Common myeloid progenitor, CD34-positive (primary cell): ENCODE measurements at regions not wholly inside any gene's neighbourhood (a gene's known extent, or its start where the extent isn't known, plus 50 kb on each side); places are given as distances from the start of the nearest gene placed in this dataset.
"Not testable (repeated sequence)": the region's sequence is repeated elsewhere in the genome, so short reads cannot be mapped to it uniquely, and the experiment has no call there.

Source experiments
- CTCF ChIA-PET: fragments of 350-600 bp; sonication (Branson Sonifier 250); formaldehyde crosslinking; loops from one replicate; lab custom pipeline; 2021; ENCODE audit warnings: antibody characterized with exemption; lab: Charles Lee
- POLR2A ChIA-PET: fragments of 350-600 bp; sonication (Branson Sonifier 250); formaldehyde crosslinking; loops from one replicate; lab custom pipeline; 2021; ENCODE audit warnings: antibody characterized with exemption; lab: Charles Lee
- DNase-seq, 3 donors: peaks; one replicate each; pipeline versions ENCODE4 v3.0.0 to v3.0.0-alpha.2; 2013
- H3K27ac ChIP-seq, 2 experiments: 1 replicate in 1 of 2; 2 replicates in 1 of 2; pipeline ENCODE4 v1.7.0; 2013; ENCODE audit warnings: inconsistent platforms in 2 of 2, low read length in 2 of 2, mild to moderate bottlenecking in 2 of 2, low read depth in 1 of 2, moderate library complexity in 1 of 2; ENCODE audit not compliant: severe bottlenecking in 2 of 2, insufficient read depth in 1 of 2, poor library complexity in 1 of 2
- H3K27me3 ChIP-seq, 5 experiments: replicated peaks in 2 of 5; 1 replicate in 3 of 5; 2 replicates in 2 of 5; pipeline versions ENCODE4 v1.6.1 to v1.7.0; 2013; ENCODE audit warnings: low read length in 4 of 5, mild to moderate bottlenecking in 2 of 5, moderate library complexity in 2 of 5, inconsistent platforms in 1 of 5; ENCODE audit not compliant: insufficient read depth in 5 of 5, control insufficient read depth in 4 of 5
- H3K36me3 ChIP-seq, 4 experiments: 1 replicate in 2 of 4; 2 replicates in 2 of 4; pipeline versions ENCODE4 v1.6.1 to v1.7.0; 2013; ENCODE audit warnings: low read length in 3 of 4, control low read depth in 1 of 4, mild to moderate bottlenecking in 1 of 4; ENCODE audit not compliant: control insufficient read depth in 4 of 4, insufficient read depth in 4 of 4
- H3K4me1 ChIP-seq, 4 experiments: 1 replicate in 3 of 4; 2 replicates in 1 of 4; pipeline versions ENCODE4 v1.6.1 to v1.7.1; 2013; ENCODE audit warnings: low read length in 3 of 4, mild to moderate bottlenecking in 3 of 4, control low read depth in 1 of 4, inconsistent platforms in 1 of 4, moderate library complexity in 1 of 4; ENCODE audit not compliant: control insufficient read depth in 4 of 4, insufficient read depth in 4 of 4; ENCODE audit errors: control extremely low read depth in 1 of 4
- H3K4me3 ChIP-seq, 7 experiments: 1 replicate in 4 of 7; 2 replicates in 3 of 7; pipeline versions ENCODE4 v1.5.1 to v1.7.0; 2013; ENCODE audit warnings: mild to moderate bottlenecking in 7 of 7, low read length in 6 of 7, moderate library complexity in 6 of 7, inconsistent platforms in 2 of 7, low read depth in 2 of 7, control low read depth in 1 of 7; ENCODE audit not compliant: insufficient read depth in 4 of 7, control insufficient read depth in 1 of 7; ENCODE audit errors: extremely low read depth in 1 of 7
- H3K9me3 ChIP-seq, 5 experiments: 1 replicate in 4 of 5; 2 replicates in 1 of 5; pipeline versions ENCODE4 v1.6.1 to v1.7.1; 2013; ENCODE audit warnings: low read length in 4 of 5, mild to moderate bottlenecking in 2 of 5, inconsistent platforms in 1 of 5, low read depth in 1 of 5, moderate library complexity in 1 of 5; ENCODE audit not compliant: control insufficient read depth in 4 of 5, insufficient read depth in 2 of 5; ENCODE audit errors: control extremely low read depth in 1 of 5
- WGBS: methylation state at CpG from one replicate; pipeline ENCODE4 v1.1.5; 2013; ENCODE audit not compliant: insufficient coverage; 5-methylcytosine and 5-hydroxymethylcytosine counted together

- no peaks in the 10 kb centered on the region for H3K4me1 ChIP-seq
- ChIA-PET CTCF (interaction anchor here (2.3 kb wide), 1 partner anchor 163 kb away, joined by 8 read pairs; no protein-coding TSS in a partner anchor), POLR2A (no interaction called here)
- no peaks in the 10 kb centered on the region for H3K27me3 ChIP-seq
- 96% methylated on average over 4 of the region's 4 CpGs for WGBS
- H3K4me3 ChIP-seq = no peak overlapping the region
- no peaks in the 10 kb centered on the region for H3K36me3 ChIP-seq
- DNase-seq = no peak
- H3K27ac ChIP-seq = no peak overlapping the region
- H3K9me3 ChIP-seq = no peaks in the 10 kb centered on the region
These were observed 69.9 kb upstream of the TSC22D1 start for GRCh38 chr13:44646044-44646443.

GRCh38 chr13:44643256-44643655 lies 67.1 kb upstream of the TSC22D1 start:
- no peaks in the 10 kb centered on the region for H3K4me1 ChIP-seq
- 89% methylated on average over 5 of the region's 7 CpGs for WGBS
- DNase-seq = no peak
- no peaks in the 10 kb centered on the region for H3K36me3 ChIP-seq
- H3K9me3 ChIP-seq = no peaks in the 10 kb centered on the region
- ChIA-PET CTCF (no interaction called here), POLR2A (no interaction called here)
- H3K27ac ChIP-seq = no peak overlapping the region
- H3K27me3 ChIP-seq = no peaks in the 10 kb centered on the region
- no peak overlapping the region for H3K4me3 ChIP-seq

GRCh38 chr13:44637581-44637980 lies 61.5 kb upstream of the TSC22D1 start:
- H3K27me3 ChIP-seq = no peaks in the 10 kb centered on the region
- H3K36me3 ChIP-seq = no peaks in the 10 kb centered on the region
- H3K27ac ChIP-seq = no peak overlapping the region
- DNase-seq = no peak
- CTCF ChIA-PET = no interaction called here
- no peaks in the 10 kb centered on the region for H3K4me1 ChIP-seq
- H3K9me3 ChIP-seq = no peaks in the 10 kb centered on the region
- POLR2A ChIA-PET = no interaction called here
- no peak overlapping the region for H3K4me3 ChIP-seq

- Histone ChIP-seq H3K9me3 (no peaks in the 10 kb centered on the region), H3K36me3 (no peaks in the 10 kb centered on the region), H3K27me3 (no peaks in the 10 kb centered on the region), H3K4me3 (no peak overlapping the region), H3K27ac (no peak overlapping the region), H3K4me1 (no peaks in the 10 kb centered on the region)
- CTCF ChIA-PET = no interaction called here
- 100% methylated on average over 2 of the region's 2 CpGs for whole genome bisulfite sequencing
- DNase-seq = no peak
- POLR2A ChIA-PET = no interaction called here
These were observed 53.5 kb upstream of the TSC22D1 start for GRCh38 chr13:44629465-44630183.

- POLR2A ChIA-PET, H3K27ac ChIP-seq: not testable (repeated sequence)
- CTCF ChIA-PET = interaction anchor here (1.0 kb wide), 1 partner anchor 643 kb away, joined by 4 read pairs; no protein-coding TSS in a partner anchor
These were observed 52.7 kb upstream of the TSC22D1 start for GRCh38 chr13:44628826-44629225.

GRCh38 chr13:44627441-44627840 lies 51.3 kb upstream of the TSC22D1 start:
- POLR2A ChIA-PET = no interaction called here
- WGBS = 100% methylated on average over 2 of the region's 2 CpGs
- no peak overlapping the region for H3K4me3 ChIP-seq
- no peak overlapping the region for H3K27ac ChIP-seq
- H3K9me3 ChIP-seq = no peaks in the 10 kb centered on the region
- H3K4me1 ChIP-seq = no peaks in the 10 kb centered on the region
- no peaks in the 10 kb centered on the region for H3K36me3 ChIP-seq
- CTCF ChIA-PET = no interaction called here
- no peaks in the 10 kb centered on the region for H3K27me3 ChIP-seq
- no peak for DNase-seq

More at GRCh38 chr13:44628826-44629225, 52.7 kb upstream of the TSC22D1 start:
- not testable (repeated sequence) for H3K4me3 ChIP-seq, H3K4me1 ChIP-seq, H3K9me3 ChIP-seq, H3K27me3 ChIP-seq, H3K36me3 ChIP-seq, DNase-seq

- WGBS = 100% methylated on average over 1 of the region's 2 CpGs
- Histone ChIP-seq H3K27ac (no peak overlapping the region), H3K27me3 (no peaks in the 10 kb centered on the region), H3K4me3 (no peak overlapping the region), H3K36me3 (no peaks in the 10 kb centered on the region), H3K9me3 (no peaks in the 10 kb centered on the region), H3K4me1 (no peaks in the 10 kb centered on the region)
- CTCF ChIA-PET = no interaction called here
- POLR2A ChIA-PET = no interaction called here
- no peak for DNase-seq
These were observed 50.0 kb upstream of the TSC22D1 start for GRCh38 chr13:44626176-44626575.
